ENCODE measurements at regions not wholly inside any gene's neighbourhood (a gene's known extent, or its start where the extent isn't known, plus 50 kb on each side); places are given as distances from the start of the nearest gene placed in this dataset.

- intact Hi-C loops (cut with micrococcal nuclease; ENCODE audit: unreplicated experiment), result no loop called here
- DNase-seq, result no peak
- Mint-ChIP-seq H3K4me3 (ENCODE audit: low read depth, unreplicated experiment) (no peak overlapping the region), H3K4me1 (ENCODE audit: low read depth, unreplicated experiment) (no peaks in the 10 kb centered on the region), H3K27ac (ENCODE audit: unreplicated experiment) (no peak overlapping the region), H3K36me3 (ENCODE audit: insufficient read depth, unreplicated experiment) (no peaks in the 10 kb centered on the region), H3K9me3 (ENCODE audit: low read depth, unreplicated experiment) (no peaks in the 10 kb centered on the region), H3K27me3 (ENCODE audit: unreplicated experiment) (no peaks in the 10 kb centered on the region)
- TF ChIP-seq CTCF (IDR thresholded peaks at IDR 0.05; ENCODE audit: unreplicated experiment), result no peak
- no TSS peak for BruUV-seq (replicated peaks)
- CTCF ChIA-PET, result no interaction called here
These were observed 297.5 kb upstream of the SOX5 start for GRCh38 chr12:24246934-24247333.

- no peak for DNase-seq
- BruUV-seq (replicated peaks), result no TSS peak
- H3K4me3 Mint-ChIP-seq (ENCODE audit: low read depth, unreplicated experiment), result no peak overlapping the region
- no peaks in the 10 kb centered on the region for H3K27me3 Mint-ChIP-seq (ENCODE audit: unreplicated experiment)
- H3K36me3 Mint-ChIP-seq (ENCODE audit: insufficient read depth, unreplicated experiment), result no peaks in the 10 kb centered on the region
- CTCF ChIA-PET, result no interaction called here
- TF ChIP-seq CTCF (IDR thresholded peaks at IDR 0.05; ENCODE audit: unreplicated experiment), result no peak
- intact Hi-C loops (cut with micrococcal nuclease; ENCODE audit: unreplicated experiment), result no loop called here
- H3K4me1 Mint-ChIP-seq (ENCODE audit: low read depth, unreplicated experiment), result no peaks in the 10 kb centered on the region
- H3K9me3 Mint-ChIP-seq (ENCODE audit: low read depth, unreplicated experiment), result no peaks in the 10 kb centered on the region
- H3K27ac Mint-ChIP-seq (ENCODE audit: unreplicated experiment), result no peak overlapping the region
These were observed 296.9 kb upstream of the SOX5 start for GRCh38 chr12:24246376-24246775.

- DNase-seq, result no peak
- BruUV-seq (replicated peaks), result no TSS peak
- Mint-ChIP-seq H3K4me1 (ENCODE audit: low read depth, unreplicated experiment) (no peaks in the 10 kb centered on the region), H3K27me3 (ENCODE audit: unreplicated experiment) (no peaks in the 10 kb centered on the region), H3K36me3 (ENCODE audit: insufficient read depth, unreplicated experiment) (no peaks in the 10 kb centered on the region), H3K27ac (ENCODE audit: unreplicated experiment) (no peak overlapping the region), H3K9me3 (ENCODE audit: low read depth, unreplicated experiment) (no peaks in the 10 kb centered on the region), H3K4me3 (ENCODE audit: low read depth, unreplicated experiment) (no peak overlapping the region)
- TF ChIP-seq CTCF (IDR thresholded peaks at IDR 0.05; ENCODE audit: unreplicated experiment), result no peak
- CTCF ChIA-PET, result no interaction called here
- intact Hi-C loops (cut with micrococcal nuclease; ENCODE audit: unreplicated experiment), result no loop called here
These were observed 295.3 kb upstream of the SOX5 start for GRCh38 chr12:24244801-24245200.

GRCh38 chr12:24244231-24244630, 294.8 kb upstream of the SOX5 start:
- H3K36me3 Mint-ChIP-seq (ENCODE audit: insufficient read depth, unreplicated experiment), result no peaks in the 10 kb centered on the region
- no TSS peak for BruUV-seq (replicated peaks)
- CTCF ChIA-PET, result no interaction called here

More at GRCh38 chr12:24244231-24244630, 294.8 kb upstream of the SOX5 start:
- no peak for DNase-seq
- no peak overlapping the region for H3K4me3 Mint-ChIP-seq (ENCODE audit: low read depth, unreplicated experiment)
- H3K27me3 Mint-ChIP-seq (ENCODE audit: unreplicated experiment), result no peaks in the 10 kb centered on the region
- no peak overlapping the region for H3K27ac Mint-ChIP-seq (ENCODE audit: unreplicated experiment)
- no peaks in the 10 kb centered on the region for H3K4me1 Mint-ChIP-seq (ENCODE audit: low read depth, unreplicated experiment)
- TF ChIP-seq CTCF (IDR thresholded peaks at IDR 0.05; ENCODE audit: unreplicated experiment), result no peak
- intact Hi-C loops (cut with micrococcal nuclease; ENCODE audit: unreplicated experiment), result no loop called here
- H3K9me3 Mint-ChIP-seq (ENCODE audit: low read depth, unreplicated experiment), result no peaks in the 10 kb centered on the region

Data from Calu3 (cell line).